ENCODE measurements at regions not wholly inside any gene's neighbourhood (a gene's known extent, or its start where the extent isn't known, plus 50 kb on each side); places are given as distances from the start of the nearest gene placed in this dataset.

- H3K27me3 Mint-ChIP-seq (ENCODE audit: unreplicated experiment) = peaks cover 6% of the 10 kb centered on the region
These were observed 50.2 kb upstream of the WSCD1 start for GRCh38 chr17:6019959-6020358.

GRCh38 chr17:6020376-6021010, 49.7 kb upstream of the WSCD1 start:
- H3K27me3 Mint-ChIP-seq (ENCODE audit: unreplicated experiment) = peaks cover 6% of the 10 kb centered on the region

More at GRCh38 chr17:6019959-6020358, 50.2 kb upstream of the WSCD1 start:
- H3K4me1 Mint-ChIP-seq (ENCODE audit: unreplicated experiment) = no peaks in the 10 kb centered on the region
- H3K36me3 Mint-ChIP-seq (ENCODE audit: low read depth, unreplicated experiment) = no peaks in the 10 kb centered on the region
- H3K27ac Mint-ChIP-seq (ENCODE audit: unreplicated experiment) = no peak overlapping the region
- no peak for TF ChIP-seq CTCF (IDR thresholded peaks at IDR 0.05; ENCODE audit: unreplicated experiment)
- no peak overlapping the region for H3K4me3 Mint-ChIP-seq (ENCODE audit: unreplicated experiment)
- DNase-seq (ENCODE audit: low spot score) = no peak
- H3K9me3 Mint-ChIP-seq (ENCODE audit: unreplicated experiment) = no peaks in the 10 kb centered on the region

More at GRCh38 chr17:6020376-6021010, 49.7 kb upstream of the WSCD1 start:
- H3K4me3 Mint-ChIP-seq (ENCODE audit: unreplicated experiment) = no peak overlapping the region
- H3K27ac Mint-ChIP-seq (ENCODE audit: unreplicated experiment) = no peak overlapping the region
- no peaks in the 10 kb centered on the region for H3K9me3 Mint-ChIP-seq (ENCODE audit: unreplicated experiment)
- TF ChIP-seq CTCF (IDR thresholded peaks at IDR 0.05; ENCODE audit: unreplicated experiment) = no peak
- no peak for DNase-seq (ENCODE audit: low spot score)
- H3K4me1 Mint-ChIP-seq (ENCODE audit: unreplicated experiment) = no peaks in the 10 kb centered on the region
- H3K36me3 Mint-ChIP-seq (ENCODE audit: low read depth, unreplicated experiment) = no peaks in the 10 kb centered on the region

Measured in endothelial cell (in vitro differentiated cells).